GDM1 (cell line): ENCODE measurements at regions not wholly inside any gene's neighbourhood (a gene's known extent, or its start where the extent isn't known, plus 50 kb on each side); places are given as distances from the start of the nearest gene placed in this dataset.
"Not testable (repeated sequence)": the region's sequence is repeated elsewhere in the genome, so short reads cannot be mapped to it uniquely, and the experiment has no call there.

ENCODE experiments used
- DNase-seq: peaks from one replicate; lab custom pipeline; 2025; lab: John Stamatoyannopoulos, UW

- peak; percentile 63 for DNase-seq
These were observed 88.0 kb upstream of the RPRML start for GRCh38 chr17:47066841-47067682.

- no peak for DNase-seq
These were observed 87.0 kb upstream of the RPRML start for GRCh38 chr17:47066095-47066494.

DNA sequence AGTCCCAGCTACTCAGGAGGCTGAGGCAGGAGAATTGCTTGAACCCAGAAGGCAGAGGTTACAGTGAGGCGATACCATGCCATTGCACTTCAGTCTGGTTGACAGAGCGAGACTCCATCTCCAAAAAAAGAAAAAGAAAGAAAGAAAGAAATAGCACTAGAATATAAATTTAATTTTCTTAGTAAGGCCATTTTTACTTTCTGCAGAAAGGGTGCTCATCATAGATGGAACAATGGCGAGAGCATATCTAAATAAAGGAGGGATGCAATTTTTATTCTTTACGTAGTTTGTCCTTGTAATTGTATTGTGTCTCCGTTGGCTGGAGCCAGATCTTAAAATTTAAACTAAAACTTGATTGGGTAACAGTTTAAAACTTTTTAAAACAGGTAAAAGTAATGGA, 85.6 kb upstream of the RPRML start:
- no peak for DNase-seq

GRCh38 chr17:47063475-47063874, 84.4 kb upstream of the RPRML start:
- no peak for DNase-seq

DNA sequence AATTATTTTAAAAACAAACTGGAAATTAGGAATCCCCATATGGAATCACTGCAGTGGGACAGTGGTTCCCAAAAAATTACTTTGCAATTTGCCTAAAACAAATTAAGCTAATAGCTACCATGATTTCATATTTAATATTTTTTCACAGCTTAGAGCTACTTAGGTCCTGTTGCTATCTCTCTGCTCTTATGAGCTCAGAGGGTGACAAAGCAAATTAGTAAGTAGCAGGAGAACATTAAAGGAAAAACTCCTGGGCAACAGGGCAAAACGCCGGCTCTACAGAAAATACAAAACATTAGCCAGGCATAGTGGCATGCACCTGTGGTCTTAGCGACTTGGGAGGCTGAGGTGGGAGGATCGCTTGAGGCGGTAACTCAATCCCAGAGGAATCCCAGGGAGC, 83.8 kb upstream of the RPRML start:
- not testable (repeated sequence) for DNase-seq

DNA sequence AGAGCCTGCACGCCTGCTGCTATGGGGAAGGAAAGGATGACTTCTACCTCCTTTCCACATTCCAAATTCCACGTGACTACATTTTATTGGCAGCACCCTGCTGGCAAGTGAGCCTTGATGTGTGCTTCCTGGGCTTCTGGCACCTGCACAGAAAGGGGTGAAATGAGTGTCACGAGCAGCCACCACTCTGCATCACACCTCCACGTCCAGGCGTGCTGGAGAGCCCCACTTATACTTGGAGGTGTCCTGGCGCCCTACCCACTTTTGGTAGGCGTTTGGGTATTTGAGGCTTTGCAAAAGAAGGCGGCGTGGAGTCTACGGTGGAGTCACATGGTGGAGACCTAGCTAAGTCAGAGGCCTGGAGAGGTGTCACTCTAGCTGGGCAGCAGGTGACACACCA, 81.0 kb upstream of the RPRML start:
- DNase-seq, result not testable (repeated sequence)

DNA sequence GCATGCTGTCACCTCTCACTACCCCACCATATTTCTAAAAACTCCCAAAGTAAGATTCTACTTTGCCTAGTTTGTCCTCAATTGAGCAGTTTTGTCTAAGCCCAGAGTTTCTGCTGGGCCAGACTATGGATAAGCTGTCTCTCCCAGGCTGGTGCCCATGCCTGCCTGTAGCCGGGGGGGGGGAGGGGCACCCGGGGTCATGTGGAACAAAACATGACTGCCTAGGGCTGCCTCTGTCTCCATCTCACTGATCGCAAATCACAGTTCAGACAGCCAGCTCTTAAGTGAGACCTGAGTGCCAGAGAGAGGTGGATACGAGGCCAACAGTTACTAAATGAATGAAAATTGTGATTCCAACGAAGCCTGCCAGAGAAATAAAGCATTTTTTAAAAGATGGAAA, 78.8 kb upstream of the RPRML start:
- no peak for DNase-seq

DNA sequence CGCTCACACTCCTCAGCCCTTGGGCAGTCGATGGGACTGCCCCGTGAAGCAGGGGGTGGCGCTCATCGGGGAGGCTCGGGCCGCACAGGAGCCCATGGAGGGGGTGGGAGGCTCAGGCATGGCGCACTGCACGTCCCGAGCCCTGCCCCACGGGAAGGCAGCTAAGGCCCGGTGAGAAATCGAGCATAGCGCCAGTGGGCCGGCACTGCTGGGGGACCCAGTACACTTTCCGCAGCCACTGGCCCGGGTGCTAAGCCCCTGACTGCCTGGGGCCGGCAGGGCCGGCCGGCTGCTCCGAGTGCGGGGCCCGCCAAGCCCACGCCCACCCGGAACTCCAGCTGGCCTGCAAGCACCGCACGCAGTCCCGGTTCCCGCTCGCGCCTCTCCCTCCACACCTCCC, 78.2 kb upstream of the RPRML start:
- not testable (repeated sequence) for DNase-seq

- not testable (repeated sequence) for DNase-seq
These were observed 77.6 kb upstream of the RPRML start for GRCh38 chr17:47056687-47057086.
